ENCODE measurements at regions not wholly inside any gene's neighbourhood (a gene's known extent, or its start where the extent isn't known, plus 50 kb on each side); places are given as distances from the start of the nearest gene placed in this dataset.

DNA sequence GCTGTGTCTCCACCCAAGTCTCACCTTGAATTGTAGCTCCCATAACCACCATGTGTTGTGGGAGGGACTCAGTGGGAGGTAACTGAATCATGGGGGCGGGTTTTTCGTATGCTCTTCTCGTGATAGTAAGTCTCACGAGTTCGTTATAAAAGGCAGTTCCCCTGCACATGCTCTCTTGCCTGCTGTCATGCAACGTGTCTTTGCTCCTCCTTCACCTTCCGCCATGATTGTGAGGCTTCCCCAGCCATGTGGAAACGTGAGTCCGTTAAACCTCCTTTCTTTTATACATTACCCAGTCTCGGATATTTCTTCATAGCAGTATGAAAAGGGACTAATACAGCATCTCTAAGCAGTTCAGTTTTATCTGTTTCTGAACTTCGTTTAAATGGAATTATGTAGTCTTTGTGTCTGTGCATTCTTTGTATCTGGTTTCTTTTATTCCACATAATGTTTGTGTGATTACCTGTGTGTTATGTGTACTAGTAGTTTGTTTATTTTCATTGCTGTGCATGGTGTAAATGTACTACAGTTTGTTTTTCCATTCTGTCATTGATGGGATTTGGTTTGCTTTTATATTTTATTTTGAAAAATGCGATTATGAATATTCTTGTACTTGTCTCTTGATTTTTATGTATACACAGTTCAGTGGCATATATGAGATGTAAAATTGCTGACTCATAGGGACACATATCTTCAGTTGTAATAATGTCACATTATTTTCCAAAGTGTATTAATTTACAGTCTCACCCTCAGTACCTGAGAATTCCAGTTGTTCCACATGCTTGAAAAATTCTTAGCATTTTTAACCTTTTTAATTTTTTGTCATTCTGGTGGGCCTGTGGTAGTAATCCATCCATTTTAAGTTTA, 304.9 kb downstream of the GBA3 start:
- TF ChIP-seq EZH2phosphoT487 (conservative IDR thresholded peaks at IDR 0.05; ENCODE audit: low read length), result no peak
- TF ChIP-seq CTCF (IDR thresholded peaks at IDR 0.05; ENCODE audit: insufficient read depth, low read length, poor library complexity, severe bottlenecking), result no peak
- no peak overlapping the region for H3K9ac ChIP-seq (ENCODE audit: low read length)
- no peaks in the 10 kb centered on the region for H3K9me2 ChIP-seq (replicated peaks; ENCODE audit: insufficient read depth, low read length)
- H3K36me3 ChIP-seq (ENCODE audit: low read length), result no peaks in the 10 kb centered on the region
- no peaks in the 10 kb centered on the region for H4K20me1 ChIP-seq (ENCODE audit: low read depth, low read length)
- H3K27ac ChIP-seq (ENCODE audit: low read depth, low read length), result no peak overlapping the region
- no peak overlapping the region for H2AFZ ChIP-seq (ENCODE audit: low read depth, low read length, severe bottlenecking)
- H3K79me2 ChIP-seq (ENCODE audit: insufficient read depth, low read length), result no peaks in the 10 kb centered on the region
- H3K4me3 ChIP-seq (ENCODE audit: insufficient read depth, low read length, poor library complexity, severe bottlenecking), result no peak overlapping the region
- no peaks in the 10 kb centered on the region for H3F3A ChIP-seq (ENCODE audit: insufficient read depth)
- no peaks in the 10 kb centered on the region for H3K27me3 ChIP-seq (ENCODE audit: low read length)
- H3K9me3 ChIP-seq (ENCODE audit: insufficient read depth, low read length), result no peaks in the 10 kb centered on the region
- H3K4me2 ChIP-seq (ENCODE audit: low read depth, low read length, poor library complexity, severe bottlenecking), result no peak overlapping the region

GRCh38 chr4:22991576-22991975, 298.8 kb downstream of the GBA3 start:
- H3K9ac ChIP-seq (ENCODE audit: low read length), result no peak overlapping the region
- H3K4me3 ChIP-seq (ENCODE audit: insufficient read depth, low read length, poor library complexity, severe bottlenecking), result no peak overlapping the region
- H2AFZ ChIP-seq (ENCODE audit: low read depth, low read length, severe bottlenecking), result no peak overlapping the region
- H3F3A ChIP-seq (ENCODE audit: insufficient read depth), result no peaks in the 10 kb centered on the region
- no peaks in the 10 kb centered on the region for H3K9me3 ChIP-seq (ENCODE audit: insufficient read depth, low read length)
- no peak overlapping the region for H3K27ac ChIP-seq (ENCODE audit: low read depth, low read length)
- no peak overlapping the region for H3K4me2 ChIP-seq (ENCODE audit: low read depth, low read length, poor library complexity, severe bottlenecking)
- no peaks in the 10 kb centered on the region for H3K27me3 ChIP-seq (ENCODE audit: low read length)
- H3K36me3 ChIP-seq (ENCODE audit: low read length), result no peaks in the 10 kb centered on the region
- TF ChIP-seq CTCF (IDR thresholded peaks at IDR 0.05; ENCODE audit: insufficient read depth, low read length, poor library complexity, severe bottlenecking) (no peak), EZH2phosphoT487 (conservative IDR thresholded peaks at IDR 0.05; ENCODE audit: low read length) (no peak)
- no peaks in the 10 kb centered on the region for H4K20me1 ChIP-seq (ENCODE audit: low read depth, low read length)
- no peaks in the 10 kb centered on the region for H3K9me2 ChIP-seq (replicated peaks; ENCODE audit: insufficient read depth, low read length)
- no peaks in the 10 kb centered on the region for H3K79me2 ChIP-seq (ENCODE audit: insufficient read depth, low read length)

GRCh38 chr4:22988526-22988925, 295.8 kb downstream of the GBA3 start:
- H2AFZ ChIP-seq (ENCODE audit: low read depth, low read length, severe bottlenecking), result no peak overlapping the region
- no peak overlapping the region for H3K27ac ChIP-seq (ENCODE audit: low read depth, low read length)
- no peaks in the 10 kb centered on the region for H3K27me3 ChIP-seq (ENCODE audit: low read length)
- H3K4me3 ChIP-seq (ENCODE audit: insufficient read depth, low read length, poor library complexity, severe bottlenecking), result no peak overlapping the region
- H3K79me2 ChIP-seq (ENCODE audit: insufficient read depth, low read length), result no peaks in the 10 kb centered on the region
- H3K36me3 ChIP-seq (ENCODE audit: low read length), result no peaks in the 10 kb centered on the region
- no peak for TF ChIP-seq EZH2phosphoT487 (conservative IDR thresholded peaks at IDR 0.05; ENCODE audit: low read length)
- no peak for TF ChIP-seq CTCF (IDR thresholded peaks at IDR 0.05; ENCODE audit: insufficient read depth, low read length, poor library complexity, severe bottlenecking)
- H4K20me1 ChIP-seq (ENCODE audit: low read depth, low read length), result no peaks in the 10 kb centered on the region
- H3K4me2 ChIP-seq (ENCODE audit: low read depth, low read length, poor library complexity, severe bottlenecking), result no peak overlapping the region
- no peak overlapping the region for H3K9ac ChIP-seq (ENCODE audit: low read length)
- no peaks in the 10 kb centered on the region for H3F3A ChIP-seq (ENCODE audit: insufficient read depth)
- H3K9me3 ChIP-seq (ENCODE audit: insufficient read depth, low read length), result no peaks in the 10 kb centered on the region
- no peaks in the 10 kb centered on the region for H3K9me2 ChIP-seq (replicated peaks; ENCODE audit: insufficient read depth, low read length)

All from SU-DHL-6 (cell line).